RWPE2 (cell line): ENCODE measurements at regions not wholly inside any gene's neighbourhood (a gene's known extent, or its start where the extent isn't known, plus 50 kb on each side); places are given as distances from the start of the nearest gene placed in this dataset.

Experiments used
- ATAC-seq: fragments of 200-7000 bp; cut with Tn5 transposase; 3 replicates; pipeline ENCODE4 v1.9.1; 2021; ENCODE audit warnings: low read depth
- DNase-seq: peaks from one replicate; pipeline ENCODE4 v3.0.0-alpha.2; 2020; ENCODE audit warnings: low spot score
- H3K27ac ChIP-seq: fragments of 450-650 bp; 2 replicates; pipeline ENCODE4 v1.5.1; 2017; ENCODE audit warnings: mild to moderate bottlenecking; ENCODE audit not compliant: poor library complexity, severe bottlenecking
- H3K27me3 ChIP-seq: fragments of 250-450 bp; sonication (Bioruptor Pico); 2 replicates; pipeline ENCODE4 v1.5.1; 2021; ENCODE audit warnings: mild to moderate bottlenecking, moderate library complexity; ENCODE audit not compliant: insufficient read depth, poor library complexity, severe bottlenecking
- H3K36me3 ChIP-seq: fragments of 250-450 bp; sonication (Bioruptor Pico); 2 replicates; pipeline ENCODE4 v1.5.1; 2020; ENCODE audit warnings: low read depth, mild to moderate bottlenecking, moderate library complexity
- H3K4me1 ChIP-seq: fragments of 250-450 bp; sonication (Bioruptor Pico); 2 replicates; pipeline ENCODE4 v1.5.1; 2021; ENCODE audit warnings: mild to moderate bottlenecking, moderate library complexity; ENCODE audit not compliant: insufficient read depth, poor library complexity, severe bottlenecking
- H3K4me3 ChIP-seq: fragments of 250-450 bp; sonication (Bioruptor Pico); 2 replicates; pipeline ENCODE4 v1.5.1; 2021; ENCODE audit warnings: mild to moderate bottlenecking, moderate library complexity; ENCODE audit not compliant: severe bottlenecking
- H3K9me3 ChIP-seq: fragments of 250-450 bp; sonication (Bioruptor Pico); 2 replicates; pipeline ENCODE4 v1.5.1; 2021; ENCODE audit warnings: mild to moderate bottlenecking, moderate library complexity; ENCODE audit not compliant: severe bottlenecking
- TF ChIP-seq, protein P1 (sequence below): fragments of 450-650 bp; IDR thresholded peaks from one replicate; pipeline ENCODE4 v1.5.1; 2017; ENCODE audit warnings: mild to moderate bottlenecking, moderate library complexity; ENCODE audit not compliant: poor library complexity, severe bottlenecking

DNA sequence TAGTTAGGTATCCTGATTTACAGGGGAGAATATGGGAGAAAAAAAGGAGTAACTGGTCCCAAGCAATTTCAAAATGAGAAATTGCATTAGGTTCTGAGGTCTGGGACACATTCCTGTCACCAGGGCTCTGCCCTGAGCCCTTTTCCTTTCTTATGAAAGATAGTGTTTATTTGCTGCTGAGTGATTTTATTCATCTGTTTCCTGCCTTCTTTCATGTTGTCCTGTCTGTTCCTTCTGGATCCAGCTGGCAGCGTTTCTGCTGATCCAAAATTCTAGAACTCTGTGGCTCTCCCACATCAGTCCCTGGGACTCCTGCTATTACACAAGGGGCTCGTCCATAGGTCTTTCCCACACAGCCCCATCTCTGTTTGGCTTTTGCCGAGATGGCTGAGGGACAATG is 519.1 kb upstream of the SALL3 start:
- no peaks in the 10 kb centered on the region for H3K27me3 ChIP-seq
- H3K36me3 ChIP-seq: no peaks in the 10 kb centered on the region
- H3K27ac ChIP-seq: no peak overlapping the region
- peaks cover 5% of the 10 kb centered on the region for H3K9me3 ChIP-seq
- ATAC-seq (no peak), DNase-seq (no peak)
- TF ChIP-seq, protein P1, sequence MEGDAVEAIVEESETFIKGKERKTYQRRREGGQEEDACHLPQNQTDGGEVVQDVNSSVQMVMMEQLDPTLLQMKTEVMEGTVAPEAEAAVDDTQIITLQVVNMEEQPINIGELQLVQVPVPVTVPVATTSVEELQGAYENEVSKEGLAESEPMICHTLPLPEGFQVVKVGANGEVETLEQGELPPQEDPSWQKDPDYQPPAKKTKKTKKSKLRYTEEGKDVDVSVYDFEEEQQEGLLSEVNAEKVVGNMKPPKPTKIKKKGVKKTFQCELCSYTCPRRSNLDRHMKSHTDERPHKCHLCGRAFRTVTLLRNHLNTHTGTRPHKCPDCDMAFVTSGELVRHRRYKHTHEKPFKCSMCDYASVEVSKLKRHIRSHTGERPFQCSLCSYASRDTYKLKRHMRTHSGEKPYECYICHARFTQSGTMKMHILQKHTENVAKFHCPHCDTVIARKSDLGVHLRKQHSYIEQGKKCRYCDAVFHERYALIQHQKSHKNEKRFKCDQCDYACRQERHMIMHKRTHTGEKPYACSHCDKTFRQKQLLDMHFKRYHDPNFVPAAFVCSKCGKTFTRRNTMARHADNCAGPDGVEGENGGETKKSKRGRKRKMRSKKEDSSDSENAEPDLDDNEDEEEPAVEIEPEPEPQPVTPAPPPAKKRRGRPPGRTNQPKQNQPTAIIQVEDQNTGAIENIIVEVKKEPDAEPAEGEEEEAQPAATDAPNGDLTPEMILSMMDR: no peak
- no peak overlapping the region for H3K4me3 ChIP-seq
- H3K4me1 ChIP-seq: no peaks in the 10 kb centered on the region

DNA sequence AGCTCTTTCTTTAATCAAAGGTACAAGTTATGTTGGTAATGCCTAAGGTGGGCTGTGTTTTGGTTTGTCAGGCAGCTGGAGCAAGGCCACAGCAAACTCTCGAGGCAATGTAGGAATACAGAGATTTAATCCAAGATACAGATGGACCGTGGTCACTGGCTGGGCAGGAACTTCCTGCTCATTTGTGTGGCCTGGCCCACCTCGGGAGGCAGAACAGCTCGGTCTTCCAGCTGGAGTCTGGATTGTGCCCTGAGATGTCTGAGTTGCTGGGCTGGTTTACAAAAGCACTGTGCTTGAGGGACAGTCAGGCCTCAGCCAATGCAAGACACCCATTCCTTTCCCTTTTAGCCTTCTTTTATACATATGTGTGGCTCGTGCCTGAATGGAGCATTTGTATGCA is 506.1 kb upstream of the SALL3 start:
- TF ChIP-seq, protein P1: no peak
- H3K27ac ChIP-seq: no peak overlapping the region
- no peak overlapping the region for H3K4me3 ChIP-seq
- H3K27me3 ChIP-seq: no peaks in the 10 kb centered on the region
- ATAC-seq (no peak), DNase-seq (no peak)
- H3K36me3 ChIP-seq: no peaks in the 10 kb centered on the region
- no peaks in the 10 kb centered on the region for H3K9me3 ChIP-seq
- no peaks in the 10 kb centered on the region for H3K4me1 ChIP-seq

DNA sequence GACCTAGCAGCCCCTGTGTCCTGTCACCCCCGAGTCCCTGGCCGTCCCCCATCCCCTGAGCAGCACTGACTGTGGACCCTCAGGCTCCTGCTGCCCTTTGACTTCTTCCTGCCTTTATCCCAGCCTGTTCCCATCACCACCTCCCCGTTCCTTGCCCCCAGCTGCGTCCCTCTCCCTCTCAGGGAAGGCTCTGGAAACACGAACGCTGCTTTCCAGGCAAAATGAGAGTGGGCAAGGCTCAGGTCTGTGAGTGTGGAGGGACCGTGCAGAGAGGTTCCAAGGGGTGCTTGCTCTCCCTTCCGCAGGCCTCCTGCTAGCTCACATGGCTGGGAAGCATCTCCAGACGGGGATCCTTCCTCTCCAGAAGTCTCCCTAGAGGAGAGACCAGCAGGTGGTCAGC is 501.8 kb upstream of the SALL3 start:
- ATAC-seq (no peak), DNase-seq (no peak)
- H3K36me3 ChIP-seq: no peaks in the 10 kb centered on the region
- H3K4me3 ChIP-seq: no peak overlapping the region
- no peaks in the 10 kb centered on the region for H3K9me3 ChIP-seq
- TF ChIP-seq, protein P1: no peak
- no peaks in the 10 kb centered on the region for H3K27me3 ChIP-seq
- no peaks in the 10 kb centered on the region for H3K4me1 ChIP-seq
- no peak overlapping the region for H3K27ac ChIP-seq

DNA sequence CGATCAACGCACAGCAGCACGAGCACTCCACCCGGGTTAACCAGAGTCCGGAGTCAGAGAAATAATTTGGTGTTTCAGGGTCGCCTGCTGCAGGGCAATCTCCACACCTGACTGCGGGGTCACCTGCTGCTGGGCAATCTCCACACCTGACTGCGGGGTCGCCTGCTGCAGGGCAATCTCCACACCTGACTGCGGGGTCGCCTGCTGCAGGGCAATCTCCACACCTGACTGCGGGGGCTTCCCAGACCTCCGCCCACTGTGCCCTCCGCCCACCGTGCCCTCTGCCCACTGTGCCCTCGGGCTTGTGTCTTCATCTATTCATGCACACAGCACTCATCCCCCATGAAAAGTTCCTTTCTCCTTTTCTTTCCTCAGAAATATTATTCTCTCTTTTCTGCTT is 500.2 kb upstream of the SALL3 start:
- no peaks in the 10 kb centered on the region for H3K4me1 ChIP-seq
- TF ChIP-seq, protein P1: no peak
- no peaks in the 10 kb centered on the region for H3K36me3 ChIP-seq
- H3K27me3 ChIP-seq: no peaks in the 10 kb centered on the region
- H3K4me3 ChIP-seq: no peak overlapping the region
- no peaks in the 10 kb centered on the region for H3K9me3 ChIP-seq
- ATAC-seq (no peak), DNase-seq (no peak)
- no peak overlapping the region for H3K27ac ChIP-seq

DNA sequence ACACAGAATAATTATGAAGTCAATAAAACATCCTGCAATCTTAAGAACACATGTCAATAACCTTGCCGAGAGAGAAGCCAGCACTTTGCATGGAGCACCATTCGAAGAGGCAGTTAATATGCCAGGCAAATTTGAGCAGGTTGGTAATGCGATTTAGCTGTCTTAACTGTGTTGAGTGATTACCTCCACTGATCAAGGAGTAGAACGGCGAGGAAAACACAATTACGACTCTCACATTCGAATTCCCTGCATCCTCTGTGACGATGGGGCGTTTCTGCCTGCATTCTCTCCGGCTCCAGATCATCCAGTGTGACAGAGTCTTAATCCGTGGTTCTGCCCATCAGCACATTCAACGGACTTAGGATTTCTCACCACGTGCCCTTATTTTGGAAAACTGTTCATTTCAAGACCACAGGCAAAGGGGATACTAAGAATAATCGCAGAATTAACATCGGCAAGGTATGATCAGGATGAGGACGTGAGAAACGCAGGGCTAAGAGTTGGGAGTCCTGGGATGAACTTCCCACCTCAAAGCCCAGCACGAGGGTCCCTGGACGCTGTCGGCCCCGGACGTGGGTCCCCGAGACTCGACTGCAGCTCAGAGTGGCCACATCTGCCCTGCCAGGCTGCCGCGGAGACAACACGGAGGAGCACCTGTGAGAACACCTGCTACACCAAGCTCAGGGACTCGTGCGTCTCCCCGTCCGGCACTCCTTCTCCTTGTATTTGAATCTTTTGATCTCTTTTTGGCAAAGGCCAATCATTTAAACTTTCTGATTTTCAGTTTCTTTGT is 499.2 kb upstream of the SALL3 start:
- no peaks in the 10 kb centered on the region for H3K36me3 ChIP-seq
- no peak overlapping the region for H3K27ac ChIP-seq
- no peaks in the 10 kb centered on the region for H3K27me3 ChIP-seq
- H3K9me3 ChIP-seq: no peaks in the 10 kb centered on the region
- H3K4me1 ChIP-seq: no peaks in the 10 kb centered on the region
- no peak overlapping the region for H3K4me3 ChIP-seq
- TF ChIP-seq, protein P1: no peak
- DNase-seq (no peak), ATAC-seq (no peak)
